Body of pancreas (tissue), 4 donors: ENCODE measurements at regions not wholly inside any gene's neighbourhood (a gene's known extent, or its start where the extent isn't known, plus 50 kb on each side); places are given as distances from the start of the nearest gene placed in this dataset.

Experiments used
- CTCF ChIP-seq, 7 experiments: fragments of 450-650 bp in 4 of 7; fragments of 200-600 bp in 3 of 7; sonication (generic) in 3 of 7; IDR thresholded peaks; one replicate each; pipeline ENCODE4 v1.5.1; 2016 to 2019; ENCODE audit warnings: antibody characterized with exemption in 7 of 7
- POLR2A ChIP-seq, 3 donors: fragments of 450-650 bp; IDR thresholded peaks; one replicate each; pipeline ENCODE4 v1.6.1; 2016; ENCODE audit warnings: antibody characterized with exemption in 3 of 3, mild to moderate bottlenecking in 2 of 3

- TF ChIP-seq CTCF (IDR thresholded peaks at IDR 0.05) (no peak), POLR2A (IDR thresholded peaks at IDR 0.05) (no peak)
These were observed 362.5 kb upstream of the ZMIZ1 start for GRCh38 chr10:78706256-78706655.
